ENCODE measurements at regions not wholly inside any gene's neighbourhood (a gene's known extent, or its start where the extent isn't known, plus 50 kb on each side); places are given as distances from the start of the nearest gene placed in this dataset.
"Not testable (repeated sequence)": the region's sequence is repeated elsewhere in the genome, so short reads cannot be mapped to it uniquely, and the experiment has no call there.

GRCh38 chr9:80500300-80500699 lies 928.5 kb downstream of the TLE4 start:
- Histone ChIP-seq H3K9ac (ENCODE audit: low read length) (no peak overlapping the region), H3K36me3 (ENCODE audit: insufficient read depth, low read length) (no peaks in the 10 kb centered on the region), H3K4me3 (ENCODE audit: low read depth in 1 of 2, low read length in 2 of 2) (no peak overlapping the region), H3K27me3 (ENCODE audit: control insufficient read depth in 1 of 2, insufficient read depth in 2 of 2, low read length in 2 of 2) (no peaks in the 10 kb centered on the region), H3K9me3 (ENCODE audit: low read length) (no peaks in the 10 kb centered on the region), H3K4me1 (ENCODE audit: insufficient read depth, low read length) (peaks cover 27% of the 10 kb centered on the region), H3K27ac (ENCODE audit: low read depth, low read length) (no peak overlapping the region)

DNA sequence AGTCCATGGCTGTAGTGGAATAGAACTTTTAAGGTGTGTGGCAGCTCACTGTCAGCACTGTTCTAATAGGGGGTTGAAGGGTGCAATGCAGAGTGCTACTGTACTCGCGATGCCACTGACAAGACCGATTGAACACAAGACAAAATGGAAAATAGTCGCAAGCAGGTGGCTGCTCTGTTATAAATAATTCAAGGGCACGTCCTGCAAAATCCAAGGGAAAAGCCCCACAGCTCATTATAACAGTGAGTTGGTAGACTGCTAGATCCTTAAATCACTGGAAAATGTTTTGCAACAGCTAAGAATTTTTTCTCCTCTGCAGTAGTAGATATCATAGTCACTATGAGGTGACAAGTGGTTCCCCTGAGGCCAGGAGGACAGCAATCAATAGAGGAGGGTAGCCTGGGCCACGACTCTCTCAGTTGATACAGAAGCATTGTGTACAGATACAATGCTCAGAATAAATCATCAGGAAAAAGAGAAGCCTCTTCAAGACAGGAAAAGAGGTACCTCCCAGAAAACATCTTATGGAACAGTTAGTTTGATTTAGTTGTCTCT lies 926.3 kb downstream of the TLE4 start:
- Histone ChIP-seq H3K27me3 (ENCODE audit: control insufficient read depth in 1 of 2, insufficient read depth in 2 of 2, low read length in 2 of 2) (no peaks in the 10 kb centered on the region), H3K27ac (ENCODE audit: low read depth, low read length) (no peak overlapping the region), H3K4me3 (ENCODE audit: low read depth in 1 of 2, low read length in 2 of 2) (no peak overlapping the region), H3K9me3 (ENCODE audit: low read length) (no peaks in the 10 kb centered on the region), H3K9ac (ENCODE audit: low read length) (no peak overlapping the region), H3K36me3 (ENCODE audit: insufficient read depth, low read length) (no peaks in the 10 kb centered on the region), H3K4me1 (ENCODE audit: insufficient read depth, low read length) (peaks cover 6% of the 10 kb centered on the region)

GRCh38 chr9:80496901-80497556 lies 925.3 kb downstream of the TLE4 start:
- no peaks in the 10 kb centered on the region for H3K36me3 ChIP-seq (ENCODE audit: insufficient read depth, low read length)
- no peaks in the 10 kb centered on the region for H3K4me1 ChIP-seq (ENCODE audit: insufficient read depth, low read length)
- H3K27me3 ChIP-seq (ENCODE audit: control insufficient read depth in 1 of 2, insufficient read depth in 2 of 2, low read length in 2 of 2): no peaks in the 10 kb centered on the region
- H3K27ac ChIP-seq (ENCODE audit: low read depth, low read length): no peak overlapping the region
- H3K9ac ChIP-seq (ENCODE audit: low read length): no peak overlapping the region
- H3K4me3 ChIP-seq (ENCODE audit: low read depth in 1 of 2, low read length in 2 of 2): no peak overlapping the region
- H3K9me3 ChIP-seq (ENCODE audit: low read length): no peaks in the 10 kb centered on the region

- H3K4me3 ChIP-seq (ENCODE audit: low read depth in 1 of 2, low read length in 2 of 2): no peak overlapping the region
- H3K27me3 ChIP-seq (ENCODE audit: control insufficient read depth in 1 of 2, insufficient read depth in 2 of 2, low read length in 2 of 2): no peaks in the 10 kb centered on the region
- H3K27ac ChIP-seq (ENCODE audit: low read depth, low read length): no peak overlapping the region
- no peak overlapping the region for H3K9ac ChIP-seq (ENCODE audit: low read length)
- H3K4me1 ChIP-seq (ENCODE audit: insufficient read depth, low read length): no peaks in the 10 kb centered on the region
- H3K36me3 ChIP-seq (ENCODE audit: insufficient read depth, low read length): no peaks in the 10 kb centered on the region
- no peaks in the 10 kb centered on the region for H3K9me3 ChIP-seq (ENCODE audit: low read length)
Observed at GRCh38 chr9:80493258-80493657, 921.5 kb downstream of the TLE4 start.

- Histone ChIP-seq H3K27me3 (ENCODE audit: control insufficient read depth in 1 of 2, insufficient read depth in 2 of 2, low read length in 2 of 2) (no peaks in the 10 kb centered on the region), H3K9me3 (ENCODE audit: low read length) (no peaks in the 10 kb centered on the region), H3K4me3 (ENCODE audit: low read depth in 1 of 2, low read length in 2 of 2) (no peak overlapping the region), H3K4me1 (ENCODE audit: insufficient read depth, low read length) (no peaks in the 10 kb centered on the region), H3K27ac (ENCODE audit: low read depth, low read length) (no peak overlapping the region), H3K9ac (ENCODE audit: low read length) (no peak overlapping the region), H3K36me3 (ENCODE audit: insufficient read depth, low read length) (no peaks in the 10 kb centered on the region)
Observed at GRCh38 chr9:80492221-80492620, 920.5 kb downstream of the TLE4 start.

GRCh38 chr9:80491086-80491696 lies 919.4 kb downstream of the TLE4 start:
- Histone ChIP-seq H3K9ac (ENCODE audit: low read length) (no peak overlapping the region), H3K36me3 (ENCODE audit: insufficient read depth, low read length) (no peaks in the 10 kb centered on the region), H3K27me3 (ENCODE audit: control insufficient read depth in 1 of 2, insufficient read depth in 2 of 2, low read length in 2 of 2) (no peaks in the 10 kb centered on the region), H3K4me1 (ENCODE audit: insufficient read depth, low read length) (no peaks in the 10 kb centered on the region), H3K9me3 (ENCODE audit: low read length) (no peaks in the 10 kb centered on the region), H3K27ac (ENCODE audit: low read depth, low read length) (no peak overlapping the region), H3K4me3 (ENCODE audit: low read depth in 1 of 2, low read length in 2 of 2) (no peak overlapping the region)

GRCh38 chr9:80489329-80489728 lies 917.6 kb downstream of the TLE4 start:
- Histone ChIP-seq H3K4me1 (ENCODE audit: insufficient read depth, low read length) (no peaks in the 10 kb centered on the region), H3K9me3 (ENCODE audit: low read length) (no peaks in the 10 kb centered on the region), H3K27ac (ENCODE audit: low read depth, low read length) (no peak overlapping the region), H3K27me3 (ENCODE audit: control insufficient read depth in 1 of 2, insufficient read depth in 2 of 2, low read length in 2 of 2) (no peaks in the 10 kb centered on the region), H3K4me3 (ENCODE audit: low read depth in 1 of 2, low read length in 2 of 2) (no peak overlapping the region), H3K36me3 (ENCODE audit: insufficient read depth, low read length) (no peaks in the 10 kb centered on the region), H3K9ac (ENCODE audit: low read length) (no peak overlapping the region)

- Histone ChIP-seq H3K27me3 (ENCODE audit: control insufficient read depth in 1 of 2, insufficient read depth in 2 of 2, low read length in 2 of 2) (no peaks in the 10 kb centered on the region), H3K4me3 (ENCODE audit: low read depth in 1 of 2, low read length in 2 of 2) (no peak overlapping the region), H3K27ac (ENCODE audit: low read depth, low read length) (no peak overlapping the region), H3K4me1 (ENCODE audit: insufficient read depth, low read length) (no peaks in the 10 kb centered on the region), H3K9ac (ENCODE audit: low read length) (no peak overlapping the region), H3K9me3 (ENCODE audit: low read length) (peaks cover 9% of the 10 kb centered on the region), H3K36me3 (ENCODE audit: insufficient read depth, low read length) (no peaks in the 10 kb centered on the region)
Observed at GRCh38 chr9:80485420-80486250, 913.9 kb downstream of the TLE4 start.

GRCh38 chr9:80482251-80482650 lies 910.5 kb downstream of the TLE4 start:
- peaks cover 11% of the 10 kb centered on the region for H3K9me3 ChIP-seq (ENCODE audit: low read length)
- H3K27ac ChIP-seq (ENCODE audit: low read depth, low read length); H3K4me1 ChIP-seq (ENCODE audit: insufficient read depth, low read length); H3K27me3 ChIP-seq (ENCODE audit: control insufficient read depth in 1 of 2, insufficient read depth in 2 of 2, low read length in 2 of 2); H3K36me3 ChIP-seq (ENCODE audit: insufficient read depth, low read length); H3K9ac ChIP-seq (ENCODE audit: low read length); H3K4me3 ChIP-seq (ENCODE audit: low read depth in 1 of 2, low read length in 2 of 2): not testable (repeated sequence)

GRCh38 chr9:80467632-80468031 lies 895.9 kb downstream of the TLE4 start:
- no peaks in the 10 kb centered on the region for H3K27me3 ChIP-seq (ENCODE audit: control insufficient read depth in 1 of 2, insufficient read depth in 2 of 2, low read length in 2 of 2)
- H3K36me3 ChIP-seq (ENCODE audit: insufficient read depth, low read length): no peaks in the 10 kb centered on the region
- H3K4me3 ChIP-seq (ENCODE audit: low read depth in 1 of 2, low read length in 2 of 2): no peak overlapping the region
- H3K27ac ChIP-seq (ENCODE audit: low read depth, low read length): no peak overlapping the region
- no peaks in the 10 kb centered on the region for H3K9me3 ChIP-seq (ENCODE audit: low read length)
- no peak overlapping the region for H3K9ac ChIP-seq (ENCODE audit: low read length)
- H3K4me1 ChIP-seq (ENCODE audit: insufficient read depth, low read length): no peaks in the 10 kb centered on the region

DNA sequence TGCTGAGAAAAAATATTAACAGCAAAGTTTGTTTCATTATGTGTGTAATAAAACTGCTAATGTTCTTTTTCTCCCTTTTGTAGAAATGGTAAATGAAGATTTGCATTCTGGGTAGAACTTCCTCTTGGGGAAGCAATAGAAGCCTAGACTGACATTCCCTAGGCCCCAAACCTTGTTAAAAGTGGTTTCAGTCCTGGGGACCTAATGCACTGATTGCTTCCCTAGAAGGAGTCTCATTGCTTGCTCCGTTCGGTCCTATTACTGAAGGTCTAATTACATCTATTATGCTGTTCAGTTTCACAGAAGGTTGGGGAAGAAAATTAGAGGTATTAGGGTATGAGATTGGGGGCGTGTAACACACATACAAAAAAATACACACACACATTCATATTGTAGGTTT lies 893.8 kb downstream of the TLE4 start:
- no peaks in the 10 kb centered on the region for H3K36me3 ChIP-seq (ENCODE audit: insufficient read depth, low read length)
- H3K27me3 ChIP-seq (ENCODE audit: control insufficient read depth in 1 of 2, insufficient read depth in 2 of 2, low read length in 2 of 2): no peaks in the 10 kb centered on the region
- no peak overlapping the region for H3K9ac ChIP-seq (ENCODE audit: low read length)
- no peak overlapping the region for H3K4me3 ChIP-seq (ENCODE audit: low read depth in 1 of 2, low read length in 2 of 2)
- H3K9me3 ChIP-seq (ENCODE audit: low read length): no peaks in the 10 kb centered on the region
- no peaks in the 10 kb centered on the region for H3K4me1 ChIP-seq (ENCODE audit: insufficient read depth, low read length)
- no peak overlapping the region for H3K27ac ChIP-seq (ENCODE audit: low read depth, low read length)

All from muscle layer of colon (tissue), 2 donors.